Panc1 (cell line): ENCODE measurements at regions not wholly inside any gene's neighbourhood (a gene's known extent, or its start where the extent isn't known, plus 50 kb on each side); places are given as distances from the start of the nearest gene placed in this dataset.

Experiments used
- ATAC-seq: fragments of 200-7000 bp; cut with Tn5 transposase; 2 replicates; pipeline ENCODE4 v1.9.1; 2020; ENCODE audit warnings: mild to moderate bottlenecking, moderate library complexity
- BruUV-seq: library from RNA; stranded (reverse); fragments of 400-500 nt; replicated peaks from 2 replicates; lab custom pipeline; 2021; lab: Mats Ljungman, UMichigan
- CTCF ChIA-PET: fragments of 300-600 bp; sonication (Branson Sonifier 250); formaldehyde crosslinking; loops from one replicate; lab custom pipeline; 2022; ENCODE audit warnings: antibody characterized with exemption; lab: Charles Lee
- POLR2A ChIA-PET: fragments of 300-600 bp; sonication (Branson Sonifier 250); formaldehyde crosslinking; loops from one replicate; lab custom pipeline; 2022; ENCODE audit warnings: antibody characterized with exemption; lab: Charles Lee
- DNase-seq: peaks from one replicate; pipeline ENCODE4 v3.0.0-alpha.2; 2010; ENCODE audit warnings: low read depth, low spot score
- H3K27ac ChIP-seq: 2 replicates; pipeline ENCODE4 v1.5.1; 2011; ENCODE audit warnings: mild to moderate bottlenecking, low read length, inconsistent platforms
- H3K27me3 ChIP-seq: fragments of 200-500 bp; sonication (Bioruptor generic); 2 replicates; pipeline ENCODE4 v1.6.0; 2014; ENCODE audit warnings: low read length, inconsistent platforms; ENCODE audit not compliant: control insufficient read depth, insufficient read depth
- H3K36me3 ChIP-seq: fragments of 200-500 bp; sonication (Bioruptor generic); 2 replicates; pipeline ENCODE4 v1.5.1; 2014; ENCODE audit warnings: inconsistent platforms, mild to moderate bottlenecking, low read length, moderate library complexity; ENCODE audit not compliant: control insufficient read depth, insufficient read depth
- H3K4me1 ChIP-seq: 2 replicates; pipeline ENCODE4 v1.5.1; 2011; ENCODE audit warnings: inconsistent platforms, mild to moderate bottlenecking, low read length, moderate library complexity; ENCODE audit not compliant: control insufficient read depth, insufficient read depth
- H3K4me3 ChIP-seq, 2 experiments: 2 replicates each; pipeline ENCODE4 v1.5.1; 2011 to 2012; ENCODE audit warnings: low read depth in 2 of 2, low read length in 2 of 2, mild to moderate bottlenecking in 2 of 2, inconsistent platforms in 1 of 2, moderate library complexity in 1 of 2
- H3K9me3 ChIP-seq: fragments of 200-500 bp; sonication (Bioruptor generic); 2 replicates; pipeline ENCODE4 v1.5.1; 2014; ENCODE audit warnings: low read depth, mild to moderate bottlenecking, inconsistent platforms, low read length, moderate library complexity; ENCODE audit not compliant: control insufficient read depth, insufficient read depth
- CTCF ChIP-seq: fragments of 450-650 bp; IDR thresholded peaks from 2 replicates; pipeline ENCODE4 v1.5.1; 2017; ENCODE audit warnings: mild to moderate bottlenecking
- POLR2AphosphoS5 ChIP-seq: IDR thresholded peaks from 2 replicates; pipeline ENCODE4 v1.6.1; 2012; ENCODE audit warnings: mild to moderate bottlenecking, low read depth, low read length, moderate library complexity
- REST ChIP-seq, 2 experiments: IDR thresholded peaks; 2 replicates each; pipeline ENCODE4 v1.6.1; 2011 to 2012; ENCODE audit warnings: low read depth in 2 of 2, control low read depth in 1 of 2, low read length in 1 of 2, mild to moderate bottlenecking in 1 of 2, moderate library complexity in 1 of 2; ENCODE audit not compliant: insufficient read depth in 1 of 2
- SIN3A ChIP-seq: IDR thresholded peaks from 2 replicates; pipeline ENCODE4 v1.6.1; 2012; ENCODE audit warnings: low read depth, mild to moderate bottlenecking, low read length, moderate library complexity, borderline replicate concordance; ENCODE audit not compliant: insufficient read depth
- TCF7L2 ChIP-seq: IDR thresholded peaks from 2 replicates; pipeline ENCODE4 v1.6.1; 2011; ENCODE audit warnings: mild to moderate bottlenecking, low read depth, low read length, inconsistent platforms
- in situ Hi-C: cut with HindIII; loops from 2 replicates; pipeline ENCODE4 v1.10.0; 2016; ENCODE audit warnings: low sequenced_read_pairs, low pct_unique_long_range_greater_than_20kb
- intact Hi-C: fragments of 100-400 bp; cut with micrococcal nuclease; formaldehyde crosslinking; loops from one replicate; pipeline ENCODE4 v1.10.0; 2022; ENCODE audit not compliant: unreplicated experiment

- H3K27me3 ChIP-seq = no peaks in the 10 kb centered on the region
- POLR2A ChIA-PET = no interaction called here
- CTCF ChIA-PET = no interaction called here
- DNase-seq (no peak), ATAC-seq (no peak)
- in situ Hi-C loops = no loop called here
- intact Hi-C loops = no loop called here
- no peaks in the 10 kb centered on the region for H3K9me3 ChIP-seq
- no TSS peak for BruUV-seq
- no peak overlapping the region for H3K27ac ChIP-seq
- no peak for TF ChIP-seq CTCF
- TF ChIP-seq TCF7L2 = no peak
- no peak for TF ChIP-seq SIN3A
- TF ChIP-seq REST (IDR thresholded peaks at IDR 0.05; ENCODE audit: insufficient read depth in 1 of 2, low read depth in 2 of 2, low read length in 1 of 2) = no peak
- no peak for TF ChIP-seq POLR2AphosphoS5
- H3K36me3 ChIP-seq = no peaks in the 10 kb centered on the region
- no peak overlapping the region for H3K4me3 ChIP-seq
- peaks cover 5% of the 10 kb centered on the region for H3K4me1 ChIP-seq
These were observed 107.6 kb upstream of the EGLN3 start for GRCh38 chr14:34058510-34058909.

- TF ChIP-seq CTCF (no peak), POLR2AphosphoS5 (no peak), SIN3A (no peak), REST (IDR thresholded peaks at IDR 0.05; ENCODE audit: insufficient read depth in 1 of 2, low read depth in 2 of 2, low read length in 1 of 2) (no peak), TCF7L2 (no peak)
- Histone ChIP-seq H3K4me1 (peaks cover 5% of the 10 kb centered on the region), H3K36me3 (no peaks in the 10 kb centered on the region), H3K27ac (no peak overlapping the region), H3K4me3 (no peak overlapping the region), H3K9me3 (no peaks in the 10 kb centered on the region), H3K27me3 (no peaks in the 10 kb centered on the region)
- BruUV-seq = no TSS peak
- in situ Hi-C loops = no loop called here
- no peak for DNase-seq
- intact Hi-C loops = no loop called here
- no peak for ATAC-seq
- CTCF ChIA-PET = no interaction called here
- POLR2A ChIA-PET = no interaction called here
These were observed 105.2 kb upstream of the EGLN3 start for GRCh38 chr14:34056046-34056445.
